Prostate gland (tissue), 2 donors: ENCODE measurements at regions not wholly inside any gene's neighbourhood (a gene's known extent, or its start where the extent isn't known, plus 50 kb on each side); places are given as distances from the start of the nearest gene placed in this dataset.

Experiments used
- POLR2A ChIP-seq: fragments of 450-650 bp; IDR thresholded peaks from one replicate; pipeline ENCODE4 v1.6.1; 2016; ENCODE audit warnings: antibody characterized with exemption, mild to moderate bottlenecking
- POLR2AphosphoS5 ChIP-seq: sonication (generic); formaldehyde crosslinking; IDR thresholded peaks from one replicate; pipeline ENCODE4 v1.6.1; 2017; ENCODE audit warnings: antibody characterized with exemption
- TF ChIP-seq, protein P1 (sequence below), 4 experiments: fragments of 200-600 bp in 2 of 4; fragments of 450-650 bp in 2 of 4; sonication (generic) in 2 of 4; IDR thresholded peaks; 1 replicate in 3 of 4; 2 replicates in 1 of 4; pipeline ENCODE4 v1.5.1; 2016 to 2019; ENCODE audit warnings: antibody characterized with exemption in 4 of 4, mild to moderate bottlenecking in 2 of 4, moderate library complexity in 2 of 4

DNA sequence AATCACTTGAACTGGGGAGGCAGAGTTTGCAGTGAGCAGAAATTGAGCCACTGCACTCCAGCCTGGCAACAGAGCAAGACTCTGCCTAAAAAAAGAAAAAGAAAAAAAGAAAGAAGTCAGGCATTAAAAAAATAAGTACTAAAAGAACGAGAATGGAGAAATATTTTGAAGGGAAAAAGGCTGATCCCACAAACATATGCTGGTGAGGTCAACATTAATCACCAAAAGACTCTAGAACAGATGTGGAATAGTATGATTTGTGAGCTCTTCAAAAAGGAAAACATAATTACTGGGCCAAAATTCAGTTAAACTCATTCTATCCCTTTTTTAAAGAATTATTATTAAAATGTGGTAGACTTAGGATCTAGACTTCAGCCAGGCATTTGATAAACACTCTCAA lies 61.2 kb upstream of the NRSN1 start:
- TF ChIP-seq, protein P1, sequence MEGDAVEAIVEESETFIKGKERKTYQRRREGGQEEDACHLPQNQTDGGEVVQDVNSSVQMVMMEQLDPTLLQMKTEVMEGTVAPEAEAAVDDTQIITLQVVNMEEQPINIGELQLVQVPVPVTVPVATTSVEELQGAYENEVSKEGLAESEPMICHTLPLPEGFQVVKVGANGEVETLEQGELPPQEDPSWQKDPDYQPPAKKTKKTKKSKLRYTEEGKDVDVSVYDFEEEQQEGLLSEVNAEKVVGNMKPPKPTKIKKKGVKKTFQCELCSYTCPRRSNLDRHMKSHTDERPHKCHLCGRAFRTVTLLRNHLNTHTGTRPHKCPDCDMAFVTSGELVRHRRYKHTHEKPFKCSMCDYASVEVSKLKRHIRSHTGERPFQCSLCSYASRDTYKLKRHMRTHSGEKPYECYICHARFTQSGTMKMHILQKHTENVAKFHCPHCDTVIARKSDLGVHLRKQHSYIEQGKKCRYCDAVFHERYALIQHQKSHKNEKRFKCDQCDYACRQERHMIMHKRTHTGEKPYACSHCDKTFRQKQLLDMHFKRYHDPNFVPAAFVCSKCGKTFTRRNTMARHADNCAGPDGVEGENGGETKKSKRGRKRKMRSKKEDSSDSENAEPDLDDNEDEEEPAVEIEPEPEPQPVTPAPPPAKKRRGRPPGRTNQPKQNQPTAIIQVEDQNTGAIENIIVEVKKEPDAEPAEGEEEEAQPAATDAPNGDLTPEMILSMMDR (IDR thresholded peaks at IDR 0.05) = no peak
- TF ChIP-seq POLR2A (no peak), POLR2AphosphoS5 (no peak)
